Loucy (cell line): ENCODE measurements at regions not wholly inside any gene's neighbourhood (a gene's known extent, or its start where the extent isn't known, plus 50 kb on each side); places are given as distances from the start of the nearest gene placed in this dataset.
"Not testable (repeated sequence)": the region's sequence is repeated elsewhere in the genome, so short reads cannot be mapped to it uniquely, and the experiment has no call there.

ENCODE experiments used
- H2AFZ ChIP-seq: fragments of 200-600 bp; sonication (generic); 2 replicates; pipeline ENCODE4 v1.6.0; 2016; ENCODE audit warnings: antibody characterized with exemption, mild to moderate bottlenecking, low read length, moderate library complexity
- H3F3A ChIP-seq: fragments of 200-600 bp; 2 replicates; pipeline ENCODE4 v1.6.0; 2016; ENCODE audit warnings: antibody characterized with exemption, low read depth, mild to moderate bottlenecking
- H3K27me3 ChIP-seq: fragments of 200-600 bp; sonication (generic); 2 replicates; pipeline ENCODE4 v1.6.1; 2014; ENCODE audit warnings: low read length, mild to moderate bottlenecking; ENCODE audit not compliant: insufficient read depth, poor library complexity, severe bottlenecking
- H3K36me3 ChIP-seq: fragments of 200-600 bp; sonication (generic); 2 replicates; pipeline ENCODE4 v1.6.1; 2016; ENCODE audit warnings: low read length; ENCODE audit not compliant: insufficient read depth
- H3K4me1 ChIP-seq: fragments of 200-600 bp; sonication (generic); 2 replicates; pipeline ENCODE4 v1.5.1; 2014; ENCODE audit warnings: low read length, mild to moderate bottlenecking; ENCODE audit not compliant: insufficient read depth, poor library complexity, severe bottlenecking
- H3K4me2 ChIP-seq: fragments of 200-600 bp; sonication (generic); 2 replicates; pipeline ENCODE4 v1.6.0; 2014; ENCODE audit warnings: antibody characterized with exemption, low read length, low read depth, mild to moderate bottlenecking; ENCODE audit not compliant: poor library complexity, severe bottlenecking
- H3K4me3 ChIP-seq: fragments of 200-600 bp; sonication (generic); 2 replicates; pipeline ENCODE4 v1.5.1; 2014; ENCODE audit warnings: low read length, mild to moderate bottlenecking, mixed read lengths; ENCODE audit not compliant: poor library complexity, severe bottlenecking
- H3K79me2 ChIP-seq: fragments of 200-600 bp; sonication (generic); 2 replicates; pipeline ENCODE4 v1.6.1; 2014; ENCODE audit warnings: low read length; ENCODE audit not compliant: insufficient read depth
- H3K9ac ChIP-seq: fragments of 200-600 bp; sonication (generic); 2 replicates; pipeline ENCODE4 v1.6.0; 2014; ENCODE audit warnings: mild to moderate bottlenecking, low read depth, low read length, moderate library complexity; ENCODE audit not compliant: poor library complexity, severe bottlenecking
- H3K9me2 ChIP-seq: fragments of 200-600 bp; sonication (generic); replicated peaks from 2 replicates; pipeline ENCODE4 v1.6.1; 2016; ENCODE audit warnings: low read depth, low read length, mixed read lengths
- H3K9me3 ChIP-seq: fragments of 200-600 bp; sonication (generic); 2 replicates; pipeline ENCODE4 v1.6.1; 2014; ENCODE audit warnings: mild to moderate bottlenecking, antibody characterized with exemption, low read length, low read depth; ENCODE audit not compliant: insufficient read depth
- H4K20me1 ChIP-seq: fragments of 200-600 bp; sonication (generic); 2 replicates; pipeline ENCODE4 v1.6.0; 2014; ENCODE audit warnings: antibody characterized with exemption, low read length, mild to moderate bottlenecking; ENCODE audit not compliant: insufficient read depth, poor library complexity, severe bottlenecking
- EZH2phosphoT487 ChIP-seq: fragments of 200-600 bp; IDR thresholded peaks from 2 replicates; pipeline ENCODE4 v1.6.1; 2018; ENCODE audit warnings: antibody characterized with exemption, mild to moderate bottlenecking, moderate library complexity, borderline replicate concordance
- TF ChIP-seq, protein P1 (sequence below): fragments of 200-600 bp; sonication (generic); conservative IDR thresholded peaks from 2 replicates; pipeline ENCODE4 v1.5.1; 2014; ENCODE audit warnings: mild to moderate bottlenecking, antibody characterized with exemption, low read length

- Histone ChIP-seq H3K9me2 (no peaks in the 10 kb centered on the region), H3K4me3 (no peak overlapping the region), H3K4me2 (no peak overlapping the region), H3K79me2 (no peaks in the 10 kb centered on the region), H3F3A (no peaks in the 10 kb centered on the region), H3K36me3 (no peaks in the 10 kb centered on the region), H4K20me1 (no peaks in the 10 kb centered on the region), H2AFZ (no peak overlapping the region), H3K27me3 (no peaks in the 10 kb centered on the region), H3K4me1 (no peaks in the 10 kb centered on the region), H3K9me3 (no peaks in the 10 kb centered on the region), H3K9ac (no peak overlapping the region)
- TF ChIP-seq EZH2phosphoT487 = no peak
- TF ChIP-seq, protein P1, sequence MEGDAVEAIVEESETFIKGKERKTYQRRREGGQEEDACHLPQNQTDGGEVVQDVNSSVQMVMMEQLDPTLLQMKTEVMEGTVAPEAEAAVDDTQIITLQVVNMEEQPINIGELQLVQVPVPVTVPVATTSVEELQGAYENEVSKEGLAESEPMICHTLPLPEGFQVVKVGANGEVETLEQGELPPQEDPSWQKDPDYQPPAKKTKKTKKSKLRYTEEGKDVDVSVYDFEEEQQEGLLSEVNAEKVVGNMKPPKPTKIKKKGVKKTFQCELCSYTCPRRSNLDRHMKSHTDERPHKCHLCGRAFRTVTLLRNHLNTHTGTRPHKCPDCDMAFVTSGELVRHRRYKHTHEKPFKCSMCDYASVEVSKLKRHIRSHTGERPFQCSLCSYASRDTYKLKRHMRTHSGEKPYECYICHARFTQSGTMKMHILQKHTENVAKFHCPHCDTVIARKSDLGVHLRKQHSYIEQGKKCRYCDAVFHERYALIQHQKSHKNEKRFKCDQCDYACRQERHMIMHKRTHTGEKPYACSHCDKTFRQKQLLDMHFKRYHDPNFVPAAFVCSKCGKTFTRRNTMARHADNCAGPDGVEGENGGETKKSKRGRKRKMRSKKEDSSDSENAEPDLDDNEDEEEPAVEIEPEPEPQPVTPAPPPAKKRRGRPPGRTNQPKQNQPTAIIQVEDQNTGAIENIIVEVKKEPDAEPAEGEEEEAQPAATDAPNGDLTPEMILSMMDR = no peak
These were observed 621.9 kb upstream of the CTNND2 start for GRCh38 chr5:12526113-12526512.

- Histone ChIP-seq H3K9ac (no peak overlapping the region), H3K27me3 (no peaks in the 10 kb centered on the region), H3K4me1 (no peaks in the 10 kb centered on the region), H3K36me3 (no peaks in the 10 kb centered on the region), H3K4me3 (no peak overlapping the region), H3K4me2 (no peak overlapping the region), H3K9me2 (no peaks in the 10 kb centered on the region), H2AFZ (no peak overlapping the region), H3K79me2 (no peaks in the 10 kb centered on the region), H3F3A (no peaks in the 10 kb centered on the region), H3K9me3 (no peaks in the 10 kb centered on the region), H4K20me1 (no peaks in the 10 kb centered on the region)
- TF ChIP-seq EZH2phosphoT487 = no peak
- TF ChIP-seq, protein P1 = no peak
These were observed 617.9 kb upstream of the CTNND2 start for GRCh38 chr5:12522116-12522515.

- not testable (repeated sequence) for H3K4me3 ChIP-seq, H3K9me3 ChIP-seq, H3K4me2 ChIP-seq
These were observed 600.7 kb upstream of the CTNND2 start for GRCh38 chr5:12504983-12505382.

GRCh38 chr5:12488161-12488560 is 583.9 kb upstream of the CTNND2 start:
- Histone ChIP-seq H3K4me3 (no peak overlapping the region), H2AFZ (no peak overlapping the region), H3K4me2 (no peak overlapping the region), H4K20me1 (no peaks in the 10 kb centered on the region), H3K27me3 (no peaks in the 10 kb centered on the region), H3K9me3 (no peaks in the 10 kb centered on the region), H3K9ac (no peak overlapping the region), H3F3A (no peaks in the 10 kb centered on the region), H3K36me3 (no peaks in the 10 kb centered on the region), H3K4me1 (no peaks in the 10 kb centered on the region), H3K79me2 (no peaks in the 10 kb centered on the region), H3K9me2 (no peaks in the 10 kb centered on the region)
- TF ChIP-seq, protein P1 = no peak
- TF ChIP-seq EZH2phosphoT487 = no peak

More at GRCh38 chr5:12504983-12505382, 600.7 kb upstream of the CTNND2 start:
- H3K79me2 ChIP-seq, H3K9ac ChIP-seq, H3F3A ChIP-seq, H2AFZ ChIP-seq, H3K27me3 ChIP-seq, H3K36me3 ChIP-seq, H3K9me2 ChIP-seq, H4K20me1 ChIP-seq, H3K4me1 ChIP-seq: not testable (repeated sequence)
